GM18907 (cell line): ENCODE measurements at regions not wholly inside any gene's neighbourhood (a gene's known extent, or its start where the extent isn't known, plus 50 kb on each side); places are given as distances from the start of the nearest gene placed in this dataset.
"Not testable (repeated sequence)": the region's sequence is repeated elsewhere in the genome, so short reads cannot be mapped to it uniquely, and the experiment has no call there.

Source experiments
- ATAC-seq: cut with Tn5 transposase; IDR thresholded peaks from one replicate; pipeline ENCODE4 v1.9.1; 2021; ENCODE audit warnings: mild to moderate bottlenecking, moderate library complexity; ENCODE audit not compliant: unreplicated experiment

DNA sequence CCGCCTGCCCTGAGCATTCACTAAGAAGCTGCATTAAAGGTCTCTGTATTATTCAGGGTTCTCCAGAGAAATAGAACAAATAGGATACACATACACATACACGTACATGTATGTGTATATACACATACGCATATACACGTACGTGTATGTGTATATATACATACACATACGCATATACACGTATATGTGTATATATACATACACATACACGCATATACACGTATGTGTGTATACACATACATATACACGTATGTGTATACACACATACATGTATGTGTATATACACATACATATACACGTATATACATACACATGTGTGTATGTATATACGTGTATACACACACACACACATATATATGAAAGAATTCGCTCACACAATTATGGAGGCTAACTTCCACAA lies 108.9 kb upstream of the BARHL2 start:
- no peak for ATAC-seq

- ATAC-seq: no peak
Observed at GRCh38 chr1:90824551-90824950, 107.4 kb upstream of the BARHL2 start.

- ATAC-seq: no peak
Observed at GRCh38 chr1:90823686-90824085, 106.6 kb upstream of the BARHL2 start.

GRCh38 chr1:90821788-90822359 lies 104.8 kb upstream of the BARHL2 start:
- no peak for ATAC-seq

GRCh38 chr1:90821152-90821787 lies 104.2 kb upstream of the BARHL2 start:
- ATAC-seq: no peak

DNA sequence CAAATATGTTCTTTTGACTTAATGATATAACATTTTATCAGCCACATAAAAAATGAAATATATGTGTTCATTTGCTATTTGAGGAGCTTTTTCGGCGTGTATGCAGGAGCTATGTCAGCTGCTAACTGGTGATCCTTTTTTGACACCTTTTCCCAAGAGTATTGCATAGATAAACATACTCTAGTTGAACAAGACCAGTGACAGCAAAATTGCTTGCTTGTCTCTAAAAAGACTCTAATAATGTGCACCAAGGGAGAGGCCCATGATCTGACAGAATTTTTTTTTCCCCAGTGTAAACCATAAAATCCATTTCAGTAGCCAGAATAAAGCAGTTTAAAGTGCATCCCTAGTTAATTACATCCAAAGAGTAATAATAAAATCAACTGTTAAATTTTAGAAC lies 103.6 kb upstream of the BARHL2 start:
- ATAC-seq: no peak

- ATAC-seq: no peak
Observed at GRCh38 chr1:90817399-90817798, 100.3 kb upstream of the BARHL2 start.

DNA sequence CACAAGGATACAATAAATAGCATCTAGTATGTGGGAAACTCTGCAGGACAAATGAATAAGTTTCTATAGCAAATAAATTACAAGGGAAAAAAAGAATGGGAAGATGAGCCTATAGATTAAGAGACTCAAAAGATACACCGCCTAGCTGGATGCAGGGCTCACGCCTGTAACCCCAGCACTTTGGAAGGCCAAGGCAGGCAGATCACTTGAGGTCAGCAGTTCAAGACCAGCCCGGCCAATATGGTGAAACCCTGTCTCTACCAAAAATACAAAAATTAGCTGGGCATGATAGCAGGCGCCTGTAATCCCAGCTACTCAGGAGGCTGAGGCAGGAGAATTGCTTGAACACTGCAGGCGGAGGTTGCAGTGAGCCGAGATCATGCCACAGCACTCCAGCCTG lies 95.1 kb upstream of the BARHL2 start:
- not testable (repeated sequence) for ATAC-seq

DNA sequence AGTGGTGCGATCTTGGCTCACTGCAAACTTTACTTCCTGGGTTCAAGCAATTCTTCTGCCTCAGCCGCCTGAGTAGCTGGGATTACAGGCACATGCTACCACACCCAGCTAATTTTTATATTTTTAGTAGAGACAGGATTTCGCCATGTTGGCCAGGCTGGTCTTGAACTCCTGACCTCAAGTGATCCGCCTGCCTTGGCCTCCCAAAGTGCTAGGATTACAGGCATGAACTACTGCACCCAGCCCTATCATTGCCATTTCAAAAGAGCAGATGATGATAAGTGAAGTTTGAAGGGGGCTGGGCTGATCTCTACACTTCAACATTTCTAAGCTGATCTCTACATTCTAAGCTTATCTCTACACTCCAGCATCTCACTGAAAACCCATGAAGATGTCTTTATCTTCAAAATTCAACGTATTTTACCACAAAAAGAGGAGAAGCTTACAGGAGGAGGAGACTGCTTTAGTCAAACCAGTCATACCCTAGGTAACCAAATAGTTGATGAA lies 94.4 kb upstream of the BARHL2 start:
- not testable (repeated sequence) for ATAC-seq

DNA sequence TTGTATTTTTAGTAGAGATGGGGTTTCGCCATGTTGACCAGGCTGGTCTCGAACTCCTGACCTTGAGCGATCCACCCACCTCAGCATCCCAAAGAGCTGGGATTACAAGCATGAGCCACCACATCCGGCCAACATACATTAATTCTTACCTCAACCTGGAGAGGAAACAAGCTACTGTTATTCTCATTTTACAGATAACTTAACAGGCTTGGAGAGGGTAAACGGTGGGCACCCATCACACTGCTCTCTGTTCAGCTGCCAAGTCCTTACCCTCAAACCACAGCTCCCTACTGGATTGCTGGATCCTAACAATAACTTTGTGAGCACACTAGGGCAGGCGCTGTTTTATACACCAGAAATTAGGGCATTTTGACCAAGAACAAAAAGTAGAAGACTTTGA lies 93.6 kb upstream of the BARHL2 start:
- no peak for ATAC-seq

DNA sequence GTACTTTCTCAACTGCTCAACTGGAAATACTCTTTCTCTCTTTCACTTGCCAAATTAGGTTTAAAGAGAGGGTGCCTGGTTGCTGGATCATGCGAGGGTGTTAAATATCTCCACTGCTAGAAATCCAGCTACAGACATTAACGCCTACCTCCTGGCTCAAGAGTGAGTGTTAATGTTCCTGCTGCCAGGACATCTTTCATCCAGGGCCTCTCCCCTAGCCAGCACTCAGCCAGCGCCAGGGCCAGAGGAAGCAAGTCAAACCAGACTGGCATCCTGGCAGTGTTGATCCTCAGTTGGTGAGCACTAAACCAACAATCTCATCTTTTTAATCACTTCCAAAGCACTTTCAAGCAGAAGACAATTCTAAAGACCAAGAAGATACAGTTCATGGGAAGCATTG lies 92.9 kb upstream of the BARHL2 start:
- no peak for ATAC-seq

DNA sequence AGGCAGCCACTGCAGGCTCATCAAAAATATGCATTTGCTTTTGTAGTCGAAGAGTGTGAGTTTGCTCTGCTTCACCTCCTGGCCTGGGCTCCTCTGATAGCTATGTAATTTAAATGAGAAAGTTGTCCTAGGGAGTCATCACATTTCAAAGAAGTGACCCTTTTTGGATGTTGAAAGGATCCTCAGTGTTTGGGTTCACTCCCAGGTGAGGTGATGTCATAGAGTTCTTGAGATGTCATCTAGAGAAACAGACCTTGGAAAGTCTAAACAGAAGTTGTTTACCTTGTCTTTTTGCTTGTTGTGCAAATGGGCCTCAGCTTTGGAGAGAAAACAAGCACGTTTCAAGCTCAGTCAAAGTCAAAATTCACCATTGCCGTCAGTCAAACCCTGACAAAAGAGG lies 92.0 kb upstream of the BARHL2 start:
- no peak for ATAC-seq

GRCh38 chr1:90807329-90807728 lies 90.2 kb upstream of the BARHL2 start:
- no peak for ATAC-seq

GRCh38 chr1:90802622-90803021 lies 85.5 kb upstream of the BARHL2 start:
- ATAC-seq: no peak

DNA sequence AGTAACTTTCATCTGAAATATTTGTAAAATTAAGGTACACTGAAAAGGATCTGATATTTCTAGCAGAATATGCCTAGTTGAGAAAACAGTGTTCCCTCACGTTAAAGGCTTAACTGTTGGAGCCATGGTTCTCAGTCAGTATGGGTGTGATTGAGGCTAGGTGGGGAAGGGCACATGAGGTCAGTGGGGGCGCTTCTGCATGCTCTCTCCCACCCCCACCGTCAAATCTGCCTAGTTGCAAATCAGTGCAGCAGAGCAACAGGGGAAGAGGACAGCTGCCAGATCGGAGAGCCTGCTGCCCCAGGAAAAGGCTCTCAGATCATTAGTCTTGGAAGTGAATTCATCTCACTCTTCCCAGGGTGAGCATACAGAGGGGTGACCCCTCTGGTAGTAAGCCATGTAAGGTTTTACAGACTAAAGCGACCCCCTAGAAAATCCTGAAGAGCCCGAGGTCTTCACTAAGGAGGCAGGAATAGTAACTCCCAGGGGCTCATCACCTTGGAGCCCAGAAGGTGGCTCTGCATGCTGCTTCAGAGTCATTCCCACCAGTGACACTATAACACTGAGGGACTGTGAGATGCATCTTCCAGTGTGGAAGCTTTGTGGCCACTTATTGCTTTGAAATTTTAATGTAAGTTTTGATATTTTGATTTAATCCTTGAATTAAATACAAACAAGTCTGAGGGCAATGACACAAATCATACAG lies 83.1 kb upstream of the BARHL2 start:
- ATAC-seq: no peak

DNA sequence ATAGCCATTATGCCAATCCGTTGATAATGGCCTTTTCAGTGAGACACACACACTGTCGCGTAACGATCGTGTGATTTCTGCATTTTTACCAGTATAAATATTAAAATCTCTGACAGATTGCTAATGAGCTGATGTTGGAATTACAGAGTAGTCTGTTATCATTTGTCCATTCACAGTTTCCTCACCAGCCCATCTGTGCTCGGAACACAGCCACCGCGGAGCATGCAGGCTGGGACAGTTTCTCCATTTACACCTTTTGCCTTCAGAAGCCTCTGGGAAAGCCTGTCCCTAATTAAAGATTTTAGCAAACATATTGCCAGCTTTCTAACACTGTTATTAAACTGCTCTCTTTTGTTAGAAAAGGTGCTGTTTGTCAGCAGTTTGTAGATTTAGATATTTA lies 82.2 kb upstream of the BARHL2 start:
- ATAC-seq: no peak

- no peak for ATAC-seq
Observed at GRCh38 chr1:90798883-90799282, 81.8 kb upstream of the BARHL2 start.

DNA sequence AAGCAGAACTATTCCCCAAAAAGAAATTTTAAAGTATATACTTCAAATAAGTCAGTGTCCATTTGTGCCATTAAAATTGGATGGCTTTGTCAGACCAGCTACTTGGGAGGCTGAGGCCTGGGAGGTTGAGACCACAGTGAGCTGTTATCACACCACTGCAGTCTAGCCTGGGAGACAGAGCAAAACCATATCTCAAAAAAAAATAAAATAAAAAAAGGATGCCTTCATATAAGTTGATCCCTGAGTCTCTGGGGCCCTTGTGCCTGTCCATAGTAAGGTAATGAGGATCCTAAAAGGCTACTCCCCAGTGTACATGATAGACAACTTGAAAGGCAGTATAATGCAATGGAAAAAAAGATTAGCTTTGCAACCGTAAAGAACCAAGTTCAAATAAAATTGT lies 81.2 kb upstream of the BARHL2 start:
- ATAC-seq: no peak

- no peak for ATAC-seq
Observed at GRCh38 chr1:90795431-90795830, 78.3 kb upstream of the BARHL2 start.

- ATAC-seq: no peak
Observed at GRCh38 chr1:90786709-90787108, 69.6 kb upstream of the BARHL2 start.

DNA sequence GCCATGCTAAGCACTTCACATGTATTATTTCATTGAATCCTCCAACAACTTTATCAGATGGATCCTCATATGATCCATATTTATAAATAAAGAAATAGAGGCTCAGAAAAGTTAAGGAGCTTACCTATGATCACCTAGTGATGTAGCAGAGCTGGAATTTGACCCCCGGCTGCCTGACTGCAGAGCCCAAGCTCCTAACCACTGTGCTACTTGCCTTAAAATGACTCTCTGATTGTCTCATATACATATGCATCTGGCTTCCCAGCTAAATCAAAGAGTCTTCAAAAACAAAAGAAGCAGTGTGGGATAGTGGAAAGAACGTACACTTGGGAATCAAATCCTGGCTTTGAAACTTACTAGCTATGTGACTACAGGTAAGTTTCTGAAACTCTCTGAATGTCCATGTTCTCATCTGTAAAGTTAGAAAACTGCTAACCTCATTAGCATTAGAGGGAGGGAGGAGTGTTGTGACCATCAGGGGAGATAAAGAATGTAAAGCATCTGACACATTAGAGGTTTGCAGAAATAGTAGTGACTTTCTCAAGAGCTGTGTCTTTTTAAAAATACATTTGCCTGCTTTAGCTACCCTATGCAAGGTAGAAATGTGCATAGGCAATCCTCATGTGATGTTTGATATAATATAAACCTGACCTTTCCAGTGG lies 67.2 kb upstream of the BARHL2 start:
- no peak for ATAC-seq

DNA sequence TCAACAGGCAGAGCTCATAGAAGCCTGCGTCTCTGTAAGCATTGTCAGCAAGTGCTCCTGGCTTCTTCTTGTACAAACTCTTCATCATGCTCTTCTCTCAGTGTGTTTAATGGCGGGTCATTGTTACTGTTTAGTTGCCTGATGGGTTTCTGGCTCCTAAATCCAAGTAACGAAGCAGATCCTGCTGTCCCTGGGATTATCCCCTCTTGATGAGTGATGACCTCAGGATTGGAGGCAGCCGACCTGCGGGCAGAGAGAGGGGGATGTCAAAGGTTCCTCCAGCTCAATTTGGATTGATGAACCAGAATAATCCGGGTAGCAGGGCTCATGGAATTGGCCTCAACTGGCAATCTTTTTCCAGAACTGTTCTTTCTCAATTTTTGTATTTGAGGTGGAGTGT lies 66.1 kb upstream of the BARHL2 start:
- ATAC-seq: no peak
